Heart right ventricle (tissue), 16 donors: ENCODE measurements at regions not wholly inside any gene's neighbourhood (a gene's known extent, or its start where the extent isn't known, plus 50 kb on each side); places are given as distances from the start of the nearest gene placed in this dataset.

Source experiments
- ATAC-seq, 8 donors: fragments of 200-7000 bp; cut with Tn5 transposase; one replicate each; pipeline ENCODE4 v1.9.1; 2020; ENCODE audit warnings: mild to moderate bottlenecking in 8 of 8, moderate library complexity in 8 of 8, moderate number of reproducible peaks in 1 of 8
- DNase-seq, 2 donors: peaks; one replicate each; pipeline ENCODE4 v3.0.0-alpha.2; 2020
- H3K27ac ChIP-seq, 10 donors: fragments of 200-600 bp; sonication (generic) in 2 of 10; one replicate each; pipeline versions ENCODE4 v1.5.0 to v1.8.0; 2020 to 2022; ENCODE audit warnings: mild to moderate bottlenecking in 3 of 10
- H3K27me3 ChIP-seq, 7 donors: fragments of 200-600 bp; one replicate each; pipeline ENCODE4 v1.8.0; 2021 to 2022; ENCODE audit warnings: mild to moderate bottlenecking in 2 of 7
- H3K36me3 ChIP-seq, 9 donors: fragments of 200-600 bp; sonication (generic) in 1 of 9; one replicate each; pipeline versions ENCODE4 v1.5.0 to v1.8.0; 2020 to 2022; ENCODE audit warnings: mild to moderate bottlenecking in 2 of 9
- H3K4me1 ChIP-seq, 9 donors: fragments of 200-600 bp; sonication (generic) in 1 of 9; one replicate each; pipeline versions ENCODE4 v1.5.0 to v1.8.0; 2020 to 2022; ENCODE audit warnings: mild to moderate bottlenecking in 4 of 9
- H3K4me3 ChIP-seq, 10 donors: fragments of 200-600 bp; sonication (generic) in 2 of 10; one replicate each; pipeline versions ENCODE4 v1.5.0 to v1.8.0; 2020 to 2022; ENCODE audit warnings: mild to moderate bottlenecking in 7 of 10, moderate library complexity in 2 of 10
- H3K9me3 ChIP-seq, 11 donors: fragments of 200-600 bp in 10 of 11; sonication (generic) in 2 of 11; one replicate each; pipeline versions ENCODE4 v1.5.0 to v1.8.0; 2013 to 2022; ENCODE audit warnings: mild to moderate bottlenecking in 2 of 11, control low read depth in 1 of 11, moderate library complexity in 1 of 11
- WGBS, 2 donors: extraction: QIAGEN DNeasy Blood & Tissue Kit; methylation state at CpG; one replicate each; pipeline ENCODE4 v1.1.7; 2013; ENCODE audit warnings: inconsistent platforms in 1 of 2; 5-methylcytosine and 5-hydroxymethylcytosine counted together
- intact Hi-C, 10 donors: fragments of 100-400 bp; cut with DNase I; formaldehyde crosslinking; loops; one replicate each; pipeline versions ENCODE4 v1.11.1 to v1.14.2; 2022
- TF ChIP-seq, protein P1 (sequence below), 9 donors: fragments of 200-600 bp; sonication (generic) in 2 of 9; IDR thresholded peaks; one replicate each; pipeline versions ENCODE4 v1.5.0 to v1.8.0; 2021 to 2022; ENCODE audit warnings: antibody characterized with exemption in 9 of 9, mild to moderate bottlenecking in 5 of 9, moderate library complexity in 1 of 9
- donor health status: Arrhythmogenic right ventricular cardiomyopathy.
- donor health status: ischemic (EF 13 %, LVEDD 7.1; RV severe dilation, severe dysfunction).
- donor health status: healthy with polysubstance abuse.
- donor health status: DM: no; HTN: yes; CAD: no.
- donor health status: DM: no; HTN: no; CAD: no.
- donor health status: ischemic (EF 25% LVEDD 6.9; RV normal size, moderate dysfunction).
- donor health status: ischemic (EF 25% LVEDD 5.7; RV mildly dilated, moderate dysfunction).
- donor health status: healthy.
- donor health status: DM: yes; HTN: yes; CAD: no.
- donor health status: Ischemic cardiomyopathy.
- donor health status: ischemic (EF 35%, LVEDD 5.7; RV mildly dilated, moderate dysfunction).
- donor health status: nonischemic (EF 11% LVEDD 7.7; RV severe dilation, severe dysfunction).
- donor health status: DM: yes; HTN: yes; CAD: no.
- donor health status: PGD.
- donor health status: ischemic (EF 29% LVEDD 5.4; RV normal size, mild dysfunction).
- donor health status: nonischemic (EF 23%, LVEDD 6.1; RV moderate dilation, normal function).

DNA sequence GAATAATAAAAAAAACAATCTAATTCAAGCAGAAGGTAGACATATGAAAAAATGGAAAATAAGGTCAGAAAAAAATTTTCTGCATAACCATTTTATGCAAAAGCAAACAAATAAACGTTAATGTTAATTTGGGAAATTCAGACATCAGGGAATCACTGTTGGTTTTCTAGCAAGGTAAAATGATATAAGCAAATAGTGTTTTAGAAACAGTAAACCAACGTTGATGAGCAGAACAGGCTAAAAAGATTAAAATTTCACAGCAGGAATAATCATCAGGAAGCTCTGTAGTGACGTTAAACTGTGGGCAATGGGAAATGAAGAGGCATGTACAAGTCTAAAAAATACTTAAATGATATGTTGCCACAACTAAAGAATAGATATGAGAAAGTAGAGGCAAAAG is 54.5 kb upstream of the HMGCLL1 start:
- Histone ChIP-seq H3K27ac (no peak overlapping the region), H3K9me3 (peaks cover 0 to 10% (median 0%) of the 10 kb centered on the region in 11 donors), H3K4me1 (no peaks in the 10 kb centered on the region), H3K36me3 (no peaks in the 10 kb centered on the region), H3K4me3 (no peak overlapping the region), H3K27me3 (no peaks in the 10 kb centered on the region)
- TF ChIP-seq, protein P1, sequence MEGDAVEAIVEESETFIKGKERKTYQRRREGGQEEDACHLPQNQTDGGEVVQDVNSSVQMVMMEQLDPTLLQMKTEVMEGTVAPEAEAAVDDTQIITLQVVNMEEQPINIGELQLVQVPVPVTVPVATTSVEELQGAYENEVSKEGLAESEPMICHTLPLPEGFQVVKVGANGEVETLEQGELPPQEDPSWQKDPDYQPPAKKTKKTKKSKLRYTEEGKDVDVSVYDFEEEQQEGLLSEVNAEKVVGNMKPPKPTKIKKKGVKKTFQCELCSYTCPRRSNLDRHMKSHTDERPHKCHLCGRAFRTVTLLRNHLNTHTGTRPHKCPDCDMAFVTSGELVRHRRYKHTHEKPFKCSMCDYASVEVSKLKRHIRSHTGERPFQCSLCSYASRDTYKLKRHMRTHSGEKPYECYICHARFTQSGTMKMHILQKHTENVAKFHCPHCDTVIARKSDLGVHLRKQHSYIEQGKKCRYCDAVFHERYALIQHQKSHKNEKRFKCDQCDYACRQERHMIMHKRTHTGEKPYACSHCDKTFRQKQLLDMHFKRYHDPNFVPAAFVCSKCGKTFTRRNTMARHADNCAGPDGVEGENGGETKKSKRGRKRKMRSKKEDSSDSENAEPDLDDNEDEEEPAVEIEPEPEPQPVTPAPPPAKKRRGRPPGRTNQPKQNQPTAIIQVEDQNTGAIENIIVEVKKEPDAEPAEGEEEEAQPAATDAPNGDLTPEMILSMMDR (IDR thresholded peaks at IDR 0.05), result no peak
- intact Hi-C loops, result no loop called here
- DNase-seq, result no peak
- ATAC-seq, result no peak
- 64 to 71% methylated on average over 3 of the region's 3 CpGs for WGBS, 2 donors

DNA sequence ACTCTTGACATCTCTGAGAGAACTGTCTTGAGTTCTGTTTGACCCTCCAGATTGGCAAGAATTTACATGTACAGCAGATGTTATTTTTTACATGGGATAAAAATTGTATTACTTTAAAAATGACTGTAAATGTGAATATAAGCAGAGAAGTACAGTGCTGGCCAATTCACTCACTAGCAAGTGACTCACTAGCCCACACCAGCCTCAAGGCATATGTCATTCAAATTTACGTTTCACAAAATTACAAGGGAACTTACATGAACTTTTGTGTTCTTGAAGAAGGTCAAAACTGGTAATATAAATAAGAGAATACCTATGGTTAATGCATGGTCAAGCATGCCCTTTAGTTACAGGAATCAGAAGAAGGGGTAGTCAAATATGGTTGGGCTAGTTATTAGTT is 54.0 kb upstream of the HMGCLL1 start:
- Histone ChIP-seq H3K4me3 (no peak overlapping the region), H3K9me3 (peaks cover 0 to 12% (median 0%) of the 10 kb centered on the region in 11 donors), H3K4me1 (no peaks in the 10 kb centered on the region), H3K27me3 (no peaks in the 10 kb centered on the region), H3K36me3 (no peaks in the 10 kb centered on the region), H3K27ac (no peak overlapping the region)
- no peak for ATAC-seq
- DNase-seq, result no peak
- TF ChIP-seq, protein P1 (IDR thresholded peaks at IDR 0.05), result no peak
- intact Hi-C loops, result no loop called here
- WGBS, 2 donors, result 79 to 93% methylated on average over 1 of the region's 1 CpG
